GM23338 (cell line): ENCODE measurements at regions not wholly inside any gene's neighbourhood (a gene's known extent, or its start where the extent isn't known, plus 50 kb on each side); places are given as distances from the start of the nearest gene placed in this dataset.

ENCODE experiments used
- ATAC-seq: fragments of 200-7000 bp; cut with Tn5 transposase; 3 replicates; pipeline ENCODE4 v1.9.1; 2020
- DNase-seq: peaks from one replicate; pipeline ENCODE4 v3.0.0-alpha.2; 2015; ENCODE audit warnings: low spot score
- H2AFZ ChIP-seq: fragments of 200-600 bp; sonication (generic); 2 replicates; pipeline ENCODE4 v1.8.0; 2016; ENCODE audit warnings: antibody characterized with exemption, mild to moderate bottlenecking, moderate library complexity
- H3F3A ChIP-seq: fragments of 200-600 bp; sonication (generic); replicated peaks from 2 replicates; pipeline ENCODE4 v1.8.0; 2017; ENCODE audit warnings: antibody characterized with exemption, mixed run types, low read depth
- H3K27ac ChIP-seq: fragments of 200-600 bp; sonication (generic); 2 replicates; pipeline ENCODE4 v1.6.1; 2016; ENCODE audit warnings: low read depth
- H3K27me3 ChIP-seq: fragments of 200-600 bp; sonication (generic); 2 replicates; pipeline ENCODE4 v1.8.0; 2016; ENCODE audit warnings: mild to moderate bottlenecking, mixed run types, moderate library complexity; ENCODE audit not compliant: insufficient read depth
- H3K36me3 ChIP-seq: fragments of 200-600 bp; sonication (generic); 2 replicates; pipeline ENCODE4 v1.8.0; 2016; ENCODE audit warnings: mild to moderate bottlenecking; ENCODE audit not compliant: insufficient read depth
- H3K4me1 ChIP-seq: fragments of 200-600 bp; sonication (generic); 2 replicates; pipeline ENCODE4 v1.8.0; 2016; ENCODE audit warnings: mild to moderate bottlenecking, moderate library complexity; ENCODE audit not compliant: insufficient read depth
- H3K4me2 ChIP-seq: fragments of 200-600 bp; sonication (generic); 2 replicates; pipeline ENCODE4 v1.7.1; 2017; ENCODE audit warnings: mixed run types
- H3K4me3 ChIP-seq: fragments of 200-600 bp; sonication (generic); 2 replicates; pipeline ENCODE4 v1.6.1; 2016; ENCODE audit warnings: mixed run types
- H3K79me2 ChIP-seq: fragments of 200-600 bp; sonication (generic); replicated peaks from 2 replicates; pipeline ENCODE4 v1.8.0; 2017; ENCODE audit warnings: mild to moderate bottlenecking; ENCODE audit not compliant: insufficient read depth
- H3K9me2 ChIP-seq: fragments of 200-600 bp; sonication (generic); 2 replicates; pipeline ENCODE4 v1.8.0; 2017; ENCODE audit not compliant: insufficient read depth
- H4K20me1 ChIP-seq: fragments of 200-600 bp; sonication (generic); replicated peaks from 2 replicates; pipeline ENCODE4 v1.8.0; 2017; ENCODE audit warnings: mild to moderate bottlenecking; ENCODE audit not compliant: insufficient read depth
- H3K27ac Mint-ChIP-seq: 2 replicates; pipeline ENCODE4 v1.8.0; 2020; ENCODE audit warnings: inconsistent platforms, mild to moderate bottlenecking, moderate library complexity, mixed read lengths
- H3K27me3 Mint-ChIP-seq: 3 replicates; pipeline ENCODE4 v1.8.0; 2022; ENCODE audit warnings: low read depth, mild to moderate bottlenecking, moderate library complexity, mixed read lengths, inconsistent platforms; ENCODE audit not compliant: insufficient read depth, poor library complexity
- H3K36me3 Mint-ChIP-seq: 3 replicates; pipeline ENCODE4 v1.8.0; 2021; ENCODE audit warnings: low read depth, mild to moderate bottlenecking, inconsistent platforms, moderate library complexity, mixed read lengths
- H3K4me1 Mint-ChIP-seq: 3 replicates; pipeline ENCODE4 v1.8.0; 2020; ENCODE audit warnings: mild to moderate bottlenecking, inconsistent platforms, mixed read lengths
- H3K4me3 Mint-ChIP-seq: 3 replicates; pipeline ENCODE4 v1.8.0; 2021; ENCODE audit warnings: moderate library complexity, mild to moderate bottlenecking, inconsistent platforms, mixed read lengths
- H3K9me3 Mint-ChIP-seq: 3 replicates; pipeline ENCODE4 v1.8.0; 2020; ENCODE audit warnings: moderate library complexity, mild to moderate bottlenecking, inconsistent platforms, mixed read lengths
- CREB1 ChIP-seq: fragments of 250-450 bp; sonication (Bioruptor Pico); IDR thresholded peaks from 2 replicates; pipeline ENCODE4 v1.5.0; 2020; ENCODE audit warnings: low read depth, mild to moderate bottlenecking, moderate library complexity
- CTCF ChIP-seq, 2 experiments: fragments of 200-600 bp in 1 of 2; sonication (generic) in 1 of 2; conservative IDR thresholded peaks; 2 replicates each; pipeline versions ENCODE4 v1.5.1 to v1.6.1; 2016 to 2017; ENCODE audit warnings: antibody characterized with exemption in 2 of 2, low read depth in 2 of 2, mild to moderate bottlenecking in 2 of 2, moderate library complexity in 1 of 2
- ETS1 ChIP-seq: IDR thresholded peaks from 2 replicates; pipeline ENCODE4 v1.6.1; 2016; ENCODE audit warnings: antibody characterized with exemption
- EZH2 ChIP-seq: fragments of 200-600 bp; sonication (generic); IDR thresholded peaks from one replicate; pipeline ENCODE4 v1.8.0; 2017; ENCODE audit warnings: antibody characterized with exemption, mild to moderate bottlenecking, low read depth; ENCODE audit not compliant: unreplicated experiment
- EZH2phosphoT487 ChIP-seq: fragments of 200-600 bp; sonication (generic); IDR thresholded peaks from one replicate; pipeline ENCODE4 v1.8.1; 2018; ENCODE audit warnings: antibody characterized with exemption; ENCODE audit not compliant: unreplicated experiment
- JUNB ChIP-seq: IDR thresholded peaks from one replicate; pipeline ENCODE4 v1.6.1; 2016; ENCODE audit warnings: antibody characterized with exemption; ENCODE audit not compliant: unreplicated experiment
- NANOG ChIP-seq: IDR thresholded peaks from 2 replicates; pipeline ENCODE4 v1.6.1; 2016; ENCODE audit warnings: antibody characterized with exemption, borderline replicate concordance
- POLR2AphosphoS5 ChIP-seq: IDR thresholded peaks from 2 replicates; pipeline ENCODE4 v1.6.1; 2016; ENCODE audit warnings: antibody characterized with exemption, low read depth
- REST ChIP-seq: IDR thresholded peaks from one replicate; pipeline ENCODE4 v1.6.1; 2018; ENCODE audit warnings: antibody characterized with exemption; ENCODE audit not compliant: unreplicated experiment
- STAT1 ChIP-seq: IDR thresholded peaks from one replicate; pipeline ENCODE4 v1.6.1; 2016; ENCODE audit warnings: antibody characterized with exemption; ENCODE audit not compliant: unreplicated experiment
- ZNF114 ChIP-seq: fragments of 250-450 bp; sonication (Bioruptor Pico); IDR thresholded peaks from 2 replicates; pipeline ENCODE4 v1.5.0; 2020; ENCODE audit warnings: mild to moderate bottlenecking, moderate library complexity
- ZNF331 ChIP-seq: fragments of 250-450 bp; sonication (Bioruptor Pico); IDR thresholded peaks from 2 replicates; pipeline ENCODE4 v1.5.0; 2020; ENCODE audit warnings: low read depth, mild to moderate bottlenecking, moderate library complexity
- ZNF462 ChIP-seq: fragments of 250-450 bp; sonication (Bioruptor Pico); IDR thresholded peaks from 2 replicates; pipeline ENCODE4 v1.5.0; 2020; ENCODE audit warnings: mild to moderate bottlenecking, moderate library complexity

GRCh38 chr2:57862153-57862552 lies 184.5 kb upstream of the VRK2 start:
- Histone ChIP-seq H3K27me3 (no peaks in the 10 kb centered on the region), H3K9me2 (no peaks in the 10 kb centered on the region; the same call in 1 of the 2 replicates), H3K4me1 (no peaks in the 10 kb centered on the region), H2AFZ (no peak overlapping the region), H3F3A (no peaks in the 10 kb centered on the region), H3K36me3 (no peaks in the 10 kb centered on the region), H3K4me2 (no peak overlapping the region), H3K79me2 (no peaks in the 10 kb centered on the region), H3K27ac (no peak overlapping the region), H3K4me3 (no peak overlapping the region), H4K20me1 (no peaks in the 10 kb centered on the region)
- peaks cover 2% of the 10 kb centered on the region for H3K27me3 Mint-ChIP-seq
- no peaks in the 10 kb centered on the region for H3K36me3 Mint-ChIP-seq
- H3K27ac Mint-ChIP-seq = no peak overlapping the region
- H3K9me3 Mint-ChIP-seq = no peaks in the 10 kb centered on the region
- H3K4me3 Mint-ChIP-seq = no peak overlapping the region
- ATAC-seq = no peak
- TF ChIP-seq ZNF331 (CRISPR knock-in tag) = no peak
- no peak for TF ChIP-seq ZNF114 (CRISPR knock-in tag)
- TF ChIP-seq CTCF (conservative IDR thresholded peaks at IDR 0.05; ENCODE audit: low read depth in 2 of 2) = no peak
- no peak for TF ChIP-seq EZH2phosphoT487
- TF ChIP-seq EZH2 = no peak
- TF ChIP-seq CREB1 (CRISPR knock-in tag) = no peak
- no peak for TF ChIP-seq POLR2AphosphoS5
- no peak for TF ChIP-seq ETS1
- no peak for TF ChIP-seq JUNB
- no peak for TF ChIP-seq REST
- TF ChIP-seq NANOG = no peak
- TF ChIP-seq ZNF462 = no peak
- TF ChIP-seq STAT1 = no peak
- DNase-seq = no peak
- no peaks in the 10 kb centered on the region for H3K4me1 Mint-ChIP-seq
